ENCODE measurements at regions not wholly inside any gene's neighbourhood (a gene's known extent, or its start where the extent isn't known, plus 50 kb on each side); places are given as distances from the start of the nearest gene placed in this dataset.

DNA sequence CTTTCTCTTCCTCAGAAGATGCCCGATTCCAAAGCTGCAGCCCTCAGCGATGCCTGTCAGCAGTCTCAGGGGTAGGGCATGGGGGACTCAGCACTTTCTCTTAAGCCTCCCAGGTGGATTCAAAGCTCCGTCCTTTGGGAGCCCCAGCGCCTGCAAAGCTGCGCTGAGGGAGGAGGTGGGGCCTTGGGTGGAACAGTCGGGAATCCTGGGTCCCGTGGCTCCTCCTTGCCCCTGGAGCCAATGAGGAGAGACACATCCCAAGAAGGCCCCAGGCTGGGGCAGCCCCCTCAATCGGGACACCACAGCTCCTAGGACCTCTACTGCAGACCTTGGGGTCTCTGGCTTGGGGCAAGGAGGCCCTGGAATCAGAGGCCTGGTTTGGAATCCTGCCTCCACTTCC is 227.5 kb upstream of the IGF1R start:
- no peak for DNase-seq

DNA sequence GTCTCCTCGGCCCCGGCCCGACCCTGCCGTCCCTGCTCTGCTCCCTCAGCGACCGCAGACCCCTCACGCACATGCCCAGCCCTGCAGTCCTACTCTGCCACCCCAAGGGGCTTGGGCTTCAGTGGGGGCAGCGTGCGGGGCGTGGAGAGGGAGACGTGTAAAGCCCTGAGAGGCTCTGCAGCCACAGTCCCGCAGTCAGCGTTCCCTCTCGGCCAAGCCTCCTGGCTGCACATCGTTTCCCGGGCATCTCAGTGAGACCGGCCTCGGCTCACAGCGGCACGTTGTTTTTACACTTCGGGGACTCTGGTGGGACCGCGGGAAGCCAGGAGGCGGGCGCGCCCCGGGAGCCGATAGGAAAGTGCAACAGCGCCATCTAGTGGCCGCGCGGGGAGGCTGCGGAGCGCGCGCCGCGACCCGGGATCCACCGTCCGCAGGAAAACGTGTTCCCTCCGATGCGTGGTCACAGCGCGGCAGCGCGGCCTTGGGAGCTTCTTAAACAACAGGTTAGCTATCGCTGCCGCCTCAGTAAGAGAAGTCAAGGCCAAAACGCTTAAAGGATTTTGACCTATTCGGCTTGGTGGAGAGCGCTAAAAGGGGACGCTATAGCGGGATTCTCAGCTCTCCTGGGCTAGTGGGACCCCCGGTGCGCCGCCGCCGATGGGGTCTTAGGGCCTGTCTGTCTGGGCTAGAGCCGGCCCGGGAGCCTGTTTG is 226.8 kb upstream of the IGF1R start:
- peak; percentile 49 to 55 for DNase-seq

DNA sequence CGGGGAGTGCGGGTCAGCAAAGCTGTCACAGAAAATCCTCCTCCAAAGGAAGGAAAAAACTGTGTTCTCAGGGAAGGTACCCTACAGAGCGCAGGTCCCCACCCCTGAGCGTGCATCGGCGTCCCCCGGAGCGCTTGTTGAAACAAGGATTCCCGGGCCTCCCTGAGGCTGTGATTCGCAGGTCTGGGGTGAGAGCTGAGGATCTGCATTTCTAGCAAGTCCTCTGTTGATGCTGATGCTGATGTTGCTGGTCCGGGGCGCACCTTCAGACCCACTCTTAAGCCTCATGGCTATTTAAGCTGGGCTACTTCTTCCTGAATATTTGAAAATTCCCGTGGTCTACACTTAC is 226.2 kb upstream of the IGF1R start:
- no peak for DNase-seq

- no peak for DNase-seq
Measured at GRCh38 chr15:98425173-98425572, 223.2 kb upstream of the IGF1R start.

GRCh38 chr15:98427321-98427720 is 221.0 kb upstream of the IGF1R start:
- peak in 1 of 2 donors; percentile 26 for DNase-seq

GRCh38 chr15:98428253-98428989 is 219.9 kb upstream of the IGF1R start:
- peak; percentile 69 to 72 for DNase-seq

GRCh38 chr15:98431171-98431570 is 217.2 kb upstream of the IGF1R start:
- DNase-seq, result no peak

GRCh38 chr15:98433346-98433745 is 215.0 kb upstream of the IGF1R start:
- DNase-seq, result no peak

- DNase-seq, result no peak
Measured at GRCh38 chr15:98433856-98434255, 214.5 kb upstream of the IGF1R start.

DNA sequence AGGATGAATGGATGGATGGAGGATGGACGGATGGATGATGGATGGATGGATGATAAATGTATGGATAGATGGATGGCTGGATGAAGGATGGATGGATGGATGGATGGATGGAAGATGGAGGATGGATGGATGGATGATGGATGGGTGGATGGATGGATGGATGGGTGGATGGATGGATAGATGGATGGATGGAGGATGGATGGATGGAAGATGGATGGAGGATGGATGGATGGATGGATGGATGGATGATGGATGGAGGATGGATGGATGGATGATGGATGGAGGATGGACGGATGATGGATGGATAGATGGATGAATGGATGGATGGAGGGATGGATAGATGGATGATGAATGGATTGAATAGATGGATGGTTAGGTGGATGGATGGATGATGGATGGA is 210.6 kb upstream of the IGF1R start:
- DNase-seq, result no peak

GRCh38 chr15:98438326-98438725 is 210.0 kb upstream of the IGF1R start:
- DNase-seq, result no peak

GRCh38 chr15:98438907-98439306 is 209.4 kb upstream of the IGF1R start:
- DNase-seq, result no peak

DNA sequence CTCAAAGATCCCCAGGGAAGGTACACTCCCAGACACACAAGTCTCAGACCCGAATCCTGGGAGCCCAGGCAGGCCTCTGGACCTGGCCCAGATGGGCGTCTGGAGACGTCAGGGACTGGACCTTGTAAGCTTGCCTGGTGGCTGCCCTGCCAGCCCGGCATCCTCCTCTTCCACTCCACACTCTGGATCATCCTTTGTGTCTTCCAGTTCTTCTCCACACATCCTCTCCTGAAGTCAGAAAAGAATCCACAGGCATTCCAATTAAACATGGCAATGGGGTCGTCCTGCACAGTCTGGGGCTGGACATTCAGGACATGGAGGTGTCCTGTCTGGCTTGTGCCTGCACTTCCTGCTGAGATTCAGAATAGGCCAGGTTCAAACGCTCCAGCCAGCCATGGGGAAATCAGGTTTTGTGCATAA is 208.8 kb upstream of the IGF1R start:
- DNase-seq, result no peak

- DNase-seq, result no peak
Measured at GRCh38 chr15:98440917-98441316, 207.4 kb upstream of the IGF1R start.

- no peak for DNase-seq
Measured at GRCh38 chr15:98441599-98441998, 206.7 kb upstream of the IGF1R start.

DNA sequence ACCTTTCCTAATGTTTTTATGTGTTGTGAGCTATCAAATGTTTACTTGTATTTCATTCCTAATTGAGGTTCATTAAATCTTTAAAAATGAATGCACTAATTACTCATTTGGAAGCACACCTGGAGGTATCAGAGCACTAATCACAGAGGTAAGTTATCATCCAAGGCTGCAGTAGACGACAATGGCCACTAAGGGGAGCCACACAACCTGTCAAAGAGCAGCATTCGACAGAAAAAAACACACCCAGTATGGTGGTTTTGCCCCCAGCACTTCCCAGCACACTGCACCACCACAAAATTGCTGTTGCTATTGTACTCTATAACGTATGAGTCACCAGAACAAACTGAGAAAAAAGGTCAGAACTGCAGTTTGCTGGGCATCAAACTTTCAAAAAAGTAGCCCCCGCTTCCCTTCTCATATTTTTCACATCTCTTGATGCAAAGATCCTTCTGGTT is 205.9 kb upstream of the IGF1R start:
- peak in 1 of 2 donors; percentile 37 for DNase-seq

DNA sequence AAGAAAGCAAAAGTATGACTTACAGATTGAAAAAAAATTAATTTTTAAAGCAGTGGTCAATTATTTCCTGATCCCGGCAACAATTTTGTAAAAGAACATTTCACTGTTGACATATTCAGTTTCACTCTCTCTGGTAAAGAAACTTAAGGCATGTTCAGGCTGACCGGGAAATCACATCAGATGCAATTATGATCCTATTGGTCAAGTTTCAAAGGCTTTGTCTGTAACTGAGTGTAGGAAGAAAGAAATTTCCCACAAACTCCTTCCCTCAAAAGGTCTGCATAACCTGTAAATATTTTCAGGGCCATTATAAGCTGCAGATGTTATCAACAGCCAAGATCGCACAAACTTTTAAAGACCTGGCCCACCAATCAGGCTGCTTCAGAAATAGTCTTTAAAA is 205.4 kb upstream of the IGF1R start:
- no peak for DNase-seq

DNA sequence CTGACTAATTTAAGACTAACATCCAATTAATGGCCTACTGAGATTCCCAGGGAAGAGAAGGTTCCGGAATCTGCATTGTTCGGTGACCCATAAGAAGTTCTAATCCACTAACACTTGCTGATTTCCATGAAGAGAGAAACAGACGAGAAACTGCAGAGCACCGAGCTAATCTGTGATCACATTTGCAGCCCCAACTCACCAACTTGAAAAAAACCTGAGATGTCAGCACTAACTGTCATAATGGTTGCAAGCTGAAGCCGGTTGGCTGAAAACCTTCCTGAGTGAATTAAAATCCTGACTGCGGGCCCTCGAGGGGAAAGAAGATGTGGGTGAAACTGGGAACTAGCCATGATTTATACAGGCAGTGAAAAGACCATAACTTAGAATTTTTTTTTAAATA is 204.8 kb upstream of the IGF1R start:
- DNase-seq, result no peak

- DNase-seq, result no peak
Measured at GRCh38 chr15:98444138-98444537, 204.2 kb upstream of the IGF1R start.

- DNase-seq, result no peak
Measured at GRCh38 chr15:98445315-98445714, 203.0 kb upstream of the IGF1R start.

DNA sequence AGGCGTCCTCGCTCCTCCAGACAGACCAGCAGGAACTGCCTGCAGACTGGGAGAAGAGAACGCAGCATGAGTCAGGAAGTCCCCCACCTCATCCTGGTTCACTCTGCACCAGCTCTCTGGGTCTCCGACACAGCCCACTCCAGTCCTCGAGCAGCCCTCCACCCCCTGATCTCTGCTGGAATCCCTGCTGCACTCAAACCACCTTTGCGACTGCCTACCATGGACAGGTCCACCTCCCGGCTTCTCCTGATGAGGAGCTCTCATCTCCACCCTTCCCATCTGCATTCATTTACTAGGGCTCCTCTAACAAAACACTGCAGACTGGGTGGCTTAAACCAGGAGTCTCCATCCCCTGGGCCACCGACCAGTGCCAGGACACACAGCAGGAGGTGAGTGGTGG is 202.3 kb upstream of the IGF1R start:
- no peak for DNase-seq

GRCh38 chr15:98447069-98447468 is 201.3 kb upstream of the IGF1R start:
- no peak for DNase-seq

- DNase-seq, result no peak
Measured at GRCh38 chr15:98451236-98451635, 197.1 kb upstream of the IGF1R start.

- DNase-seq, result no peak
Measured at GRCh38 chr15:98452238-98452637, 196.1 kb upstream of the IGF1R start.

All from right lung (tissue), 2 donors.